Loucy (cell line): ENCODE measurements at regions not wholly inside any gene's neighbourhood (a gene's known extent, or its start where the extent isn't known, plus 50 kb on each side); places are given as distances from the start of the nearest gene placed in this dataset.

Experiments
- H2AFZ ChIP-seq: fragments of 200-600 bp; sonication (generic); 2 replicates; pipeline ENCODE4 v1.6.0; 2016; ENCODE audit warnings: antibody characterized with exemption, mild to moderate bottlenecking, low read length, moderate library complexity
- H3F3A ChIP-seq: fragments of 200-600 bp; 2 replicates; pipeline ENCODE4 v1.6.0; 2016; ENCODE audit warnings: antibody characterized with exemption, low read depth, mild to moderate bottlenecking
- H3K27me3 ChIP-seq: fragments of 200-600 bp; sonication (generic); 2 replicates; pipeline ENCODE4 v1.6.1; 2014; ENCODE audit warnings: low read length, mild to moderate bottlenecking; ENCODE audit not compliant: insufficient read depth, poor library complexity, severe bottlenecking
- H3K36me3 ChIP-seq: fragments of 200-600 bp; sonication (generic); 2 replicates; pipeline ENCODE4 v1.6.1; 2016; ENCODE audit warnings: low read length; ENCODE audit not compliant: insufficient read depth
- H3K4me1 ChIP-seq: fragments of 200-600 bp; sonication (generic); 2 replicates; pipeline ENCODE4 v1.5.1; 2014; ENCODE audit warnings: low read length, mild to moderate bottlenecking; ENCODE audit not compliant: insufficient read depth, poor library complexity, severe bottlenecking
- H3K4me2 ChIP-seq: fragments of 200-600 bp; sonication (generic); 2 replicates; pipeline ENCODE4 v1.6.0; 2014; ENCODE audit warnings: antibody characterized with exemption, low read length, low read depth, mild to moderate bottlenecking; ENCODE audit not compliant: poor library complexity, severe bottlenecking
- H3K4me3 ChIP-seq: fragments of 200-600 bp; sonication (generic); 2 replicates; pipeline ENCODE4 v1.5.1; 2014; ENCODE audit warnings: low read length, mild to moderate bottlenecking, mixed read lengths; ENCODE audit not compliant: poor library complexity, severe bottlenecking
- H3K79me2 ChIP-seq: fragments of 200-600 bp; sonication (generic); 2 replicates; pipeline ENCODE4 v1.6.1; 2014; ENCODE audit warnings: low read length; ENCODE audit not compliant: insufficient read depth
- H3K9ac ChIP-seq: fragments of 200-600 bp; sonication (generic); 2 replicates; pipeline ENCODE4 v1.6.0; 2014; ENCODE audit warnings: mild to moderate bottlenecking, low read depth, low read length, moderate library complexity; ENCODE audit not compliant: poor library complexity, severe bottlenecking
- H3K9me2 ChIP-seq: fragments of 200-600 bp; sonication (generic); replicated peaks from 2 replicates; pipeline ENCODE4 v1.6.1; 2016; ENCODE audit warnings: low read depth, low read length, mixed read lengths
- H3K9me3 ChIP-seq: fragments of 200-600 bp; sonication (generic); 2 replicates; pipeline ENCODE4 v1.6.1; 2014; ENCODE audit warnings: mild to moderate bottlenecking, antibody characterized with exemption, low read length, low read depth; ENCODE audit not compliant: insufficient read depth
- H4K20me1 ChIP-seq: fragments of 200-600 bp; sonication (generic); 2 replicates; pipeline ENCODE4 v1.6.0; 2014; ENCODE audit warnings: antibody characterized with exemption, low read length, mild to moderate bottlenecking; ENCODE audit not compliant: insufficient read depth, poor library complexity, severe bottlenecking
- EZH2phosphoT487 ChIP-seq: fragments of 200-600 bp; IDR thresholded peaks from 2 replicates; pipeline ENCODE4 v1.6.1; 2018; ENCODE audit warnings: antibody characterized with exemption, mild to moderate bottlenecking, moderate library complexity, borderline replicate concordance
- TF ChIP-seq, protein P1 (sequence below): fragments of 200-600 bp; sonication (generic); conservative IDR thresholded peaks from 2 replicates; pipeline ENCODE4 v1.5.1; 2014; ENCODE audit warnings: mild to moderate bottlenecking, antibody characterized with exemption, low read length

DNA sequence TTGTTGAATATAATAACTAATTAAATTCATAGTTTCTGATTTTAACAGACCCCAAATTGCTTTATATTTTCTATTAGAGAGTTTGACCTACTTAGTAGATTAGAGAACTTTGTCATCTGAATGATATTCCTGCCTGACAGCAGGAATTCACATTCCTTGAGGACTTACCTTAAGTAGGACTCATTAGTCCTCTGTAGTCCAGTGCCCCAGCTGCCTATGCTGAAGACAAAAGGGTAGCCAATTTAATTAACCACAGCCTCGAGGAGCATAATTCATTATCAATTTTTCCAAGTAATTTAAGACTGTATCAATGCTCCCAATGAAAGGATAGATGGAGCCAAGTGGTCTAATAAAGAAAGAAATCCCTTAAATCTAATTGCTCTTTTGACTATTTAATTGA is 1405.0 kb upstream of the IGFBP7 start:
- Histone ChIP-seq H3K4me1 (no peaks in the 10 kb centered on the region), H3K9me2 (no peaks in the 10 kb centered on the region), H2AFZ (no peak overlapping the region), H3F3A (no peaks in the 10 kb centered on the region), H3K9me3 (no peaks in the 10 kb centered on the region), H3K27me3 (no peaks in the 10 kb centered on the region), H3K4me2 (no peak overlapping the region), H3K4me3 (no peak overlapping the region), H3K9ac (no peak overlapping the region), H3K79me2 (no peaks in the 10 kb centered on the region), H4K20me1 (no peaks in the 10 kb centered on the region), H3K36me3 (no peaks in the 10 kb centered on the region)
- TF ChIP-seq, protein P1, sequence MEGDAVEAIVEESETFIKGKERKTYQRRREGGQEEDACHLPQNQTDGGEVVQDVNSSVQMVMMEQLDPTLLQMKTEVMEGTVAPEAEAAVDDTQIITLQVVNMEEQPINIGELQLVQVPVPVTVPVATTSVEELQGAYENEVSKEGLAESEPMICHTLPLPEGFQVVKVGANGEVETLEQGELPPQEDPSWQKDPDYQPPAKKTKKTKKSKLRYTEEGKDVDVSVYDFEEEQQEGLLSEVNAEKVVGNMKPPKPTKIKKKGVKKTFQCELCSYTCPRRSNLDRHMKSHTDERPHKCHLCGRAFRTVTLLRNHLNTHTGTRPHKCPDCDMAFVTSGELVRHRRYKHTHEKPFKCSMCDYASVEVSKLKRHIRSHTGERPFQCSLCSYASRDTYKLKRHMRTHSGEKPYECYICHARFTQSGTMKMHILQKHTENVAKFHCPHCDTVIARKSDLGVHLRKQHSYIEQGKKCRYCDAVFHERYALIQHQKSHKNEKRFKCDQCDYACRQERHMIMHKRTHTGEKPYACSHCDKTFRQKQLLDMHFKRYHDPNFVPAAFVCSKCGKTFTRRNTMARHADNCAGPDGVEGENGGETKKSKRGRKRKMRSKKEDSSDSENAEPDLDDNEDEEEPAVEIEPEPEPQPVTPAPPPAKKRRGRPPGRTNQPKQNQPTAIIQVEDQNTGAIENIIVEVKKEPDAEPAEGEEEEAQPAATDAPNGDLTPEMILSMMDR = no peak
- TF ChIP-seq EZH2phosphoT487 = no peak

DNA sequence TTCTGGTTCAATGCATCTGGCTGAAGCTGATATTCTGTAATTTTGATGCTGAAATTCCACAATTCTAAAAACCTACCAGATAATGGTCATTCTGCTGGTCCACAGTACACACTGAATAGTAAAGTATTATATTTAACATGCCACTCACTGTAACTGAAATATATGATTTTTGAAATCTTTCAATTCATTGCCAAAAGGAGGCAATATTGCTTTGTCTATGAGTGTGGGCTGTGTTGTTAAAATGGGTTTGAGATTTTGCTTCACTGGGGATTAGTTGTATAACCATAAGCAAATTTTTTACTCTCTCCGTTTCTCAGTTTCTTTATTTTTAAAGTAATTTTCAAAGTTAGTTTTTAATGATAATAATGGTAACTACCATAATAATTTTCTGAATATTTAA is 1404.1 kb upstream of the IGFBP7 start:
- H3K79me2 ChIP-seq = no peaks in the 10 kb centered on the region
- H3K9me2 ChIP-seq = no peaks in the 10 kb centered on the region
- no peak overlapping the region for H3K4me3 ChIP-seq
- no peaks in the 10 kb centered on the region for H3K9me3 ChIP-seq
- no peaks in the 10 kb centered on the region for H3K27me3 ChIP-seq
- no peak overlapping the region for H3K4me2 ChIP-seq
- no peaks in the 10 kb centered on the region for H3K4me1 ChIP-seq
- no peak overlapping the region for H2AFZ ChIP-seq
- no peak for TF ChIP-seq EZH2phosphoT487
- TF ChIP-seq, protein P1 = no peak
- no peaks in the 10 kb centered on the region for H4K20me1 ChIP-seq
- no peaks in the 10 kb centered on the region for H3F3A ChIP-seq
- H3K9ac ChIP-seq = no peak overlapping the region
- no peaks in the 10 kb centered on the region for H3K36me3 ChIP-seq

DNA sequence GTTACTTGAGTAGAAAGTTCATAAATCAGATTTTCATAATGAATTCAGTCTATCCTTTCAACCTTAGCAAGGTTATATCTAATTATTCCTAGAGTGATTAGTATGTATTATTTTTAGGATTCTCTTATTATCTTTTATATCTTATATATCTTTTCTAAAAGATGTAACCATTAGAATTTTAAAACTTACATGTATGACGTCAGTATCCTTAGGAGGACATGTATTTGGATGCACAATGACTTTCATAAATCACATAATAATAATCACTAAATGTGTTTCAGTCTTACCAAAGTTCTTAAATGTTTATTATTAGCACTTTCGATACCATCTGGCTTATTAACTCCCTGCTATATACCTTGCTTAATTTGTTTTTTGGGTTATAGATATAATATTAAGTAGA is 1400.5 kb upstream of the IGFBP7 start:
- Histone ChIP-seq H3K79me2 (no peaks in the 10 kb centered on the region), H3K9me2 (no peaks in the 10 kb centered on the region), H4K20me1 (no peaks in the 10 kb centered on the region), H2AFZ (no peak overlapping the region), H3F3A (no peaks in the 10 kb centered on the region), H3K27me3 (no peaks in the 10 kb centered on the region), H3K4me2 (no peak overlapping the region), H3K36me3 (no peaks in the 10 kb centered on the region), H3K4me1 (no peaks in the 10 kb centered on the region), H3K4me3 (no peak overlapping the region), H3K9me3 (no peaks in the 10 kb centered on the region), H3K9ac (no peak overlapping the region)
- TF ChIP-seq, protein P1 = no peak
- no peak for TF ChIP-seq EZH2phosphoT487
